ENCODE measurements at regions not wholly inside any gene's neighbourhood (a gene's known extent, or its start where the extent isn't known, plus 50 kb on each side); places are given as distances from the start of the nearest gene placed in this dataset.

GRCh38 chr2:82169379-82169778 is 1864.8 kb upstream of the LRRTM1 start:
- no peak for TF ChIP-seq POLR2A (IDR thresholded peaks at IDR 0.05)
- TF ChIP-seq CTCF (IDR thresholded peaks at IDR 0.05), result no peak
- TF ChIP-seq EP300 (IDR thresholded peaks at IDR 0.05), result no peak

All from upper lobe of left lung (tissue), 4 donors.